Retina (tissue), 1 donor: ENCODE measurements at regions not wholly inside any gene's neighbourhood (a gene's known extent, or its start where the extent isn't known, plus 50 kb on each side); places are given as distances from the start of the nearest gene placed in this dataset.
A peak's percentile ranks its signal among the peaks of the same experiment; 100 is the strongest.

ENCODE experiments used
- DNase-seq: peaks from one replicate; pipeline ENCODE4 v3.0.0-alpha.2; 2016

DNA sequence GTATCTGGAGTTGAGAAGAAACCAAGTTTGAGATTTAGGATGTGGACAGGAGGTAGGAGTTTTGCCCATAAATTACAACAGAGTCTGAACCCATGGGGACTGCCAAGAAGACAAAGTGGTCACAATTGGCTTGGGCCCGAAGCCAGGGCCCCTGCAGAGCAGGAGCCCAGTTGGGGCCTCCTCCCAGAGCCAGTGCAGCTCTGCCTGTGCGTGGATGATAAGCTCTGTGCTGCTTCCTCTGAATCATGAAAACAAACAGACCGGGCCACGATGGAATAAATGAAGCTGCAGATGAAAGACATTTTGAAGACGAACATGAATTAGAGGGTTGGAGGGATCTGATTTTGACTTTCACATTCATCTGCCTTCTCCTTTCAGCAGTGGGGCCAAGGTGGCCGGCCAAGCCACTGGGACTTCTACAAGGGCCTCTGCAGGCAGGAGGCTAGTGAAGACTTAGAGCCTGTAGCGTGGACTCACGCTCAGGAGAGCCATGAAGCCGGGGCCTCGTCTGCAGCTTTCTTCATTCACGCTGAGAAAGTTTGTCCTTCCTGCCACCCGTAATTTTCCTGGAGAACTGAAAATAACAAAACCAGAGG, 156.8 kb upstream of the LYZL1 start:
- no peak for DNase-seq

DNA sequence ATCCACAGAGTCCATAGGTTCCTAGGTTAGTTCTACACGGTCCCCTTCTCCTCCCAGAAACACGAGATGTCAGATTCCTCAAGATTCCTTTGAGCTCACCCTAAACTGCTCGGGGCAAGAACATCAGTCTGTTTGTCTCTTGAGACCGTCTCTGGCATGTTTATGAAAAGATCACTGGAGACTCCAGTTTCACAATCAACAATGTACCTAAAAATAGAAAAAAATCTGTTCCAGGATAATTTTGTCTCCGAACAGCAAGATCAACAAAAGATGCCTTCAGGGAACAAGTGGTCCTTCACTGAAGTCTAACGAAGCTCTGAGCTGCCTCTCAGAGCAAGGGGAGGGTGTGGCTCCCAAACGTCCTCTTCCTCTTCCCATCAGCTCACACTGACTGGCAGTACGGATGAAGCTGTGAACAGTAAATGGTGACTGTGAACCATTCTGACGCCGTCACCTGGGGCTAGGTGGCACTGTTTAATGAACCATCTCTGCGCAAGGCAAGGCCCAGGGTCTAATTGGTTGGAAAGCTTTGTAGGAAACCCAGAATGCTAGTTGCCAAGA, 156.2 kb upstream of the LYZL1 start:
- no peak for DNase-seq

DNA sequence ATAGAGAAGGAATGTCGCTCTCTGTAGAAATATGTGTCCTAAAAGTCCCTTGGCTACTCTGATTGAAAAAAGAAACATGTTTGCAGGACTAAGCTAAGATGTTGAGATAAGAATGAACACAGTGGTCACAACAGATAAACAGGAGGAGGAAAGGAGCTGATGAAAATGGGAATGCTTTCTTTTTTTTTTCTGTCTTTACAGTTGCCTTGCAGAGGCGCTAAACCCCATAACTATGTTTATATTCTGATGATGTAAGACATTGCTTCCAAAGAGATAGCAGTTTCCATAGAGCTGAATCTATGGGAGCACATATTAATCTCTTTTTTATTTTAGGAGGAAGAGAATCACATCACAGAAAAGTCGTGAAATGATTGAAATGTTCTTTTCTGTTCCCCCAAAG, 153.5 kb upstream of the LYZL1 start:
- no peak for DNase-seq

GRCh38 chr10:29136411-29136810, 152.5 kb upstream of the LYZL1 start:
- DNase-seq = no peak

DNA sequence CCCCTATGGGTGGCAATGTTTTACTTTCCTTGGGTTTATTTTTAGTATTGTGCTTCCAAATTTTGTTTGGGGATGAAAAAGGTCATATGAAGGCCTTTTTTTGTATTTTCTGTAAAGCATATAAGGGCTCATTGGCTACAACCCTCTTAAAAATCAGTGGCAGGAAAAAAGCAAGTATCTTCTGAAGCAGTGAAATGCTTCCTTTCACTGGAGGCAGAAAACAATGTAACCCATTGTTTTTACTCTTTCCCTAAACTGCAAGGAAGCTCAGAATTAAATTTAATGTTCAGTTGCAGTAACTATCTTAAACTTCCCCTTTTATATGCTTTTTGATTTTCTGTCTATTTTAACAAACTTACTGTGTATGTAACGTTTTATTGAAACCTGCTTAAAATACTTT, 148.7 kb upstream of the LYZL1 start:
- DNase-seq = no peak

- no peak for DNase-seq
Measured at GRCh38 chr10:29140991-29141390, 147.9 kb upstream of the LYZL1 start.

- DNase-seq = no peak
Measured at GRCh38 chr10:29141761-29142160, 147.1 kb upstream of the LYZL1 start.

DNA sequence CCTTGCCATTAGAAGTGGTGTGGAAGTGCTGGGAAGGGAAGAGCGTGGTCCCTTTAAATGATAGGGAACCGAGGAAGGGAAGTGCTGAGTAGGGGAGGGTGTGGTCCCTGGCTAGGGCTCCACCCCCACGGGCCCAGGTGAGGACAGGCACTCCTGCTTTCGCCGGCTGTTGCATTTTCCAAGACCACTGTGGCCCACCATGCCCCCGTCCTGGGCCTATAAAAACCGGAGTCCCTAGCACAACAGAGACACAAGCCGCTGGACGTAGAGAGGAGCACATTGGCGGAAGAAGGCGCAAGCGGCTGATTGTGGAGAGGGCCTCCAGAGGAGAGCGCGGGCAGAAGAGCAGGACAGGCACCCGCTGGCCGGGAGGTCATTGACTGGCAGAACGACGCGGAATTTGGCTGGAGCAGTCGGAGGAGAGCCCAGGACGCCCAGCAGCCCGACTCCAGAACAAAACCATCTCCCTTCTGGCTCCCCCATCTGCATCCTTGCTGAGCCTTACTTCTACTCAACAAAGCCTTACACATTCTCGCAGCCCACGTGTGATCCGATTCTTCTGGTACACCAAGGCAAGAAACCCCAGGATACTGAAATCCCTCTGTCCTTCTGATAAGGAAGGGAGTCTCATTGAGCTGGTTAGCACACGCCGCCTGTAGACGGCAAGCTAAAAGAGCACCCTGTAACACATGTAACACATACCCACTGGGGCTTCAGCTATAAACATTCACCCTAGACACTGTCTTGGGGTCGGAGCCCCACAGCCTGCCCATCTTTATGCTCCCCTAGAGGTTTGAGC, 146.2 kb upstream of the LYZL1 start:
- no peak for DNase-seq

- no peak for DNase-seq
Measured at GRCh38 chr10:29144126-29144525, 144.7 kb upstream of the LYZL1 start.

DNA sequence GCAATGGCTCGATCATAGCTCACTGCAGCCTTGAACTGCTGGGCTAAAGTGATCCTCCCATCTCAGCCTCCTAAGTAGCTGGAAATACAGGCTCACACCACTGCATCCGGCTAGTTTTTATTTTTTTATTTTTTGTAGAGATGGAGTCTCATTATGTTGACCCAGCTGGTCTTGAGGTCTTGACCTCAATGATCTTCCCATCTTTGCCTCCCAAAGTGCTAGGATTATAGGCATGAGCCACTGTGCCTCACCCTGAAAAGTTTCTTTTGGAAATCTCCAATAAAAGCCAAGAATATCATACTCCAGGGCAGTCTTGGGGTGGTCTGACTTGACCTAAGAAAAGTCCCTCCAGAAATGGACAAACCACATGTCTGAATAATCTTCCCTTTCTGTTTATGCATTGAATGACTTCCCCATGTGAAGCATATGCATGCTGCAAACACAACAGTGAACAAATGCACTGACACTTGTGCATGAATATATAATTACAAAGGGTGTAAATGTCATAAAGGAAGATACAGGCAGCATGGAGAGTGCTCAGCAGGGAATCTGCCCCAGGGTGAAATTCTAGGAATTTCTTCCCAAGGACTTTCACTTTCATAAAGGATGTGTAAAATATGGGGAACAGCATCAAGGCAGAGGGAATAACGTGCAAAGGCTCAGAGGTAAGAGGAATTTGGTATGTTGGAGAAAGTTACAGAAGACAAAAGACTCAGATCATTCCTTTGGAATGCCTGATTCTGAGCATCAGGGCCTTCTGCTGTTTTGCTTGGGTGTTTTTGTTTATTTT, 142.4 kb upstream of the LYZL1 start:
- DNase-seq = no peak

DNA sequence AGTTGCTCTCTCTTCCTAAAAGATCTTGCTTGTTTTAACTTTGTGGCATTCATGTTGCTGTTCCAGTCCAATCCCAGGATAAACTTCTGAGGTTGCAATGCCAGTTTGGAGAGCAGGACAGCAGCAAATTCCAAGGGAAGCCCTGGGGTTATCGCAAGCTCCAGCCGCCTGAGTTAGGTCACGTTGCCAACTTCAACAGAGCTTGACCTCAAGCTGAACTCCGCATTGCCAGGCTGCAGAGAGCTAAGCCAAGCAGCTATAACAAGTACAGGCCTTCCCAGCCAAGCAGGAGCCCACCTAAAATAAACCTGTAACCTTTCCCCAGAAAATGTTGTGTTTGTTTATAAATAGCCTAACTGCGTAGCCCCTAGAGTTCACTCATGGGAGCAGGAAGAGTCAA, 138.9 kb upstream of the LYZL1 start:
- DNase-seq = no peak

- no peak for DNase-seq
Measured at GRCh38 chr10:29151005-29151404, 137.9 kb upstream of the LYZL1 start.

DNA sequence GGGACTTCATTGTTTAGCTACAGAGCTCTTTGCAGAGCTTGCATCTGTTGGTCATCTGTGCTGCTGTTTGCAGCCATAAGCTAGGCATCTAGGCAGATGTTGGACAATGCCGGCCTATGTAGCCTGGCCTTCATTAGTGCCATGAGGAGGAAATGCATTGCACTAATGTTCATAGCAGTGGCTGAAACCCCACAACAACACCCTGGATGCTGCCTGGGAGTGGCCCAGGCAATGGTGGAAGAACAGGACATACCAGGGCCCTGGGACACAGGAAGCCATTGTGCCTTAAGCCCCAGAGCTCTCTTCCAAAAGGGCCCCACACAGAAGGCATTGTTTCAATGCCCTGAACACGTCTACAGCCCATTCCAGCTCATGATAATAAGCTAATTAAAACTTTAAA, 131.5 kb upstream of the LYZL1 start:
- DNase-seq = peak; percentile 15

GRCh38 chr10:29158066-29158465, 130.8 kb upstream of the LYZL1 start:
- no peak for DNase-seq

- DNase-seq = no peak
Measured at GRCh38 chr10:29160150-29160617, 128.7 kb upstream of the LYZL1 start.

DNA sequence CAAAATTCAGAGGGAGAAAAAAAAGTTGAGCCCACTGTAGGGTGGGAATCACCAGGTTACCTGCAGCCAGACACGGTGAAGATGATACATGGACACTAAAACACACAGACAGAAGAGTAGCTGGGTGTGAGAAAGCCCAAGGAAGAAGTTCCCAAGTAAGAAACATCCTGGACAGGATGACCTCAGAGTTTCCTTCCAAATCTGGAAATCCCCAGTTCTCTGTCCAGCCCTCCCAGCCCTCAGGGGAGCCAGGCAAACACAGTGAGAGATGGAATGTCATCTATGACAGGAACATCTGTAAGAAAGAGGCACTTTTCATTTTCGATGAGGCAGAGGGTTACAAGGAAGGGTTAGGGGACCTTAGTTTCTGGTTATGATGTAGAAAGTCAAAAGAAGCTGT, 125.1 kb upstream of the LYZL1 start:
- DNase-seq = no peak

DNA sequence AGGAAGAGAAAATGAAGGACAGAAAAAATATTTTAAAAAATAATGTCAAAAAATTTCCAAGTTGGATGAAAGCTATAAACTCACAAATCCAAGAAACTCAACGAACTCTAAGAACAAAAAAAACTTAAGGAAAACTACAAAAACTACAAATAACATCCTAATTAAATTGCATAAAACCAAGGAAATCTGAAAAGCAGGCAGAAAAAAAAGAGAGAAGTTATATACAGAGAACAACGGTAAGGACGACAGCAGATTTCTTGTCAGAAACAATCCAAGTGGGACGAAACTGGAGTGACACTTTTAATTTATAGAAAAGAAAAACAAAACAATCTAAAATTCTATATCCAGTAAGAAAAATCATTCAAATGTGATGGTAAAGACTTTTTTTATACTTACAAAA, 122.2 kb upstream of the LYZL1 start:
- no peak for DNase-seq

DNA sequence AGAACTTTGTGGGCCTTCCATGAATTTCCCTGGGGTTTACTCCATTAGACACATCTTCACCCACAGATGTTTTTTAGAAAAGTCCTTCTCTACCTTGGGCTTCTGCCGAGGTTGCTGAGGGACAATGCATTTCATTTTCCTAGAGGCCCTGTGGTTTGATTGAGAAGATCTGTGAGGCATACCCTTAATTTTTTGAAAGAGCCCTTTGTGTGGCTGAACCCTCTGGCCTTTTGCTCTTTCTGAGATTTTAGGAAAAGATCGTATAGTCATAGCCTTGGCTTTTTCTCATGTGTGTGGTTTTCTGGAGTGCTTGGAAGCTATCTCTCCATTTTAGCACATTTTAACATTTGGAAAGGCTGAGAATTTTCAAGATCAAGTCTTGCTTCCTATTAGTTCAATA, 119.8 kb upstream of the LYZL1 start:
- DNase-seq = no peak

- no peak for DNase-seq
Measured at GRCh38 chr10:29171717-29172116, 117.2 kb upstream of the LYZL1 start.

DNA sequence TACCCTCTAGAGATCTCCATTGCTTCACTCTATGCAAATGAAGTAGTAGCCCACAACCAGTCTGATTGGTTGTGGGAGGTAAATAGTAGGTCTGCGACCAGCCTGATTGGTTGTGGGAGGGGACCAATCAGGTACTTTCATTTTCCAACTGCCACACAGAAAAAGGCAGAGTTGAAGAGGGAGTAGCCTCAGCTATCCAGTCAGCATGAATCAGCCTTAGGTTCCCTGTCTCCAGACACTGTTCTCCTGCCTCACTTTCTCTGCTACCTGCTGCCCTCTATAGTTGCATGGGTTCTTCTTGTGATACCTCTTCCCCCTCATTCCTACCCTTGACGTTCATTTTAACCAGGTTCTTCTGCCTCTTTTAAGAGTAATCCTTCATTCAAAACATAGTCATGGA, 114.5 kb upstream of the LYZL1 start:
- no peak for DNase-seq

DNA sequence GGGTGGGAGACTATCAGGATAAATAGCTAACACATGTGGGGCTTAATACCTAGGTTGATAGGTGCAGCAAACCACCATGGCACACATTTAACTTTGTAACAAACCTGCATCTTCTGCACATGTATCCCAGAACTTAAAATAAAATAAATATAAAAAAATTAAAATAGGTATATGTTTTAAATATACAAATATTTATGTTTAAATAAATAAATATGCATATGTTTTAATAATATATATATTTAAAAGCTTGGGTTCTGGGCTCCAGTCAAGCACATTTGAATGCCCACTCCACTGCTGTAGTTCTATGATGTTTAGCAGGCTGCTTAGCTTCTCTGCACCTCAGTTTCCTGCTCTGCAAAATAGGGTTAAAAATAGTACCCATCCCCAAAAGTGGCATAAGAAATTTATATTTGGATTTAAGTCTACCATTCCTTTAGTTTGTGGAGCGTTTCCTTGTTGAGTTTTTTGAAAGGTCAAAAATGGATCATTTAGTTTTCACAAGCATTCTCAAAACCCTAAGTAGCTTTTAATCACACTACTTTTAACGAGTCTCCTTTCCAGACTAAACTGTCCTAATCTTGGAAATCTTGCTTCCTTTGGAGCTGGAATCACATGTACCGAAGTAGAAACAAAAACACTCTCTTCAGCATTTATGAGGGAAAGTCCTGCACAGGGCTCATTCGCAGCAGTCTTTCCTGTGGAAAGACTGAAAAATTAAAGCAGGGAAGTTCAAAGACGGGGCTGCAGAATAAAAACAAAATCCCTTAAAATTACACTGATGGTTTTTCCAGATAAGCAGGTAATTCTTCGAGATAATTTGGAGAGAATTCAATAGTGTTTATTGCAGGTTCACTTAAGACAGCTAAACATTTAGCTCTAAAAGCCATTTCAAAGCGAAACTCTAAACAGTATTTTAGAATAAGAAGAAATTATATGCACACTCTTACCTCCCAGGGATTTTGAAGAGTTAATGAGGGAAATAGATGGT, 111.7 kb upstream of the LYZL1 start:
- DNase-seq = no peak

DNA sequence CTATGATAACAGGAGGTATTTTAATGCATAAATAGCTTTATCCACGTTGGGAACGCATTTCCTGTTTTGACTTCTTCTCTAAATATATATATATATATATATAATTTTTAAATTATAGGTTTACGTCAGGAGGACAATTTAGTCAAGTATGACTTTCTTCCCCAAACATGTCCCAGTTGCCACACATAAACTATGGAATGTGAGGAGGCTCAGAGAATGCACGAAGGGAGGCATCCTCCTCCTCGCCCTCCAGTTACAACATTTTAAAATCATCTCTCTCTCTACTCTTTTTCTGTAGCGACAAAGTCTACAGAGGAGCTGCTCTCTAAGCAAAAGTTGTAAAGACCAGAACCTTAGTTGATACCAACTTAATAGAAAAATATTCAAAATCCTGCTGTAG, 106.9 kb upstream of the LYZL1 start:
- DNase-seq = no peak
